NOMO-1 (cell line): ENCODE measurements at regions not wholly inside any gene's neighbourhood (a gene's known extent, or its start where the extent isn't known, plus 50 kb on each side); places are given as distances from the start of the nearest gene placed in this dataset.
"Not testable (repeated sequence)": the region's sequence is repeated elsewhere in the genome, so short reads cannot be mapped to it uniquely, and the experiment has no call there.

Experiments
- DNase-seq, 2 experiments: peaks; one replicate each; lab custom pipeline; 2025; ENCODE audit not compliant: unreplicated experiment in 2 of 2; lab: John Stamatoyannopoulos, UW

DNA sequence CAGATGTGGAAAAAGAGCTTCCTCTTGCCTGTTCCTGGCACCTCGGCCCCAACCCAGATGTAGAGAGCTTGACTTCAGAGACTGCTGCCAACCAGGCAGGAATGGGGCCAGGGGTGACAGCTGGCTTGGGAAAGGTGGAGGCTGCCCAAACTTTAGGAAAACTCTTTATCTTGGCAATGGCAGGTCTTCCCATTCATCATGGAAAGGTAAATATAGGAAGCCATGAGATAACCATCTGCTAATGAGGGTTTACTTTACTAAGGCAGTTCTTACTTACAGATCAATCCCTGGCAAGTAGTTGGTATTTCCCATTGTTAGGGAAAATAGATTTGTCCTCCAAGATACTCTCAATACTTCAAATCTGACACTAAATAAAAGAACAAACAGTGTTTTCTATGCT is 143.1 kb upstream of the NUDT4 start:
- no peak for DNase-seq

DNA sequence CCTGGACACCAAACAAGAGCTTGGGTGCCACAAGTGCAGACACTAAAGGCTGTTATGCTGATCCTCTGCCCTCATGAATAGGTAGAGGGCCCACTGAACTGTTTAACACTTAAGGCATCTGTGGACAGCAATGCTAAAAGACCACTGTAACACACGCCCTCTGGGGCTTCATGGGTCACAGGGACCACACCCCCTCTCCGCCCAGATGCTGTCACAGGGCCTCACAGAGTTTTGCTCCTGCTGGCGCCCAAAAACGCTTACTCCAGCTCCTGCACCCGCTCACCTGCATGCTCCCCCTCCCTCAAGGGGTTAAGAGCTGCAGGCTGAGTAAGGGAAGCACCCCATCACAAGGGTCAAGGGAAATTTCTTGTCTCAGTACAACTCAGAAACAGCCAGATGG is 141.8 kb upstream of the NUDT4 start:
- no peak for DNase-seq

DNA sequence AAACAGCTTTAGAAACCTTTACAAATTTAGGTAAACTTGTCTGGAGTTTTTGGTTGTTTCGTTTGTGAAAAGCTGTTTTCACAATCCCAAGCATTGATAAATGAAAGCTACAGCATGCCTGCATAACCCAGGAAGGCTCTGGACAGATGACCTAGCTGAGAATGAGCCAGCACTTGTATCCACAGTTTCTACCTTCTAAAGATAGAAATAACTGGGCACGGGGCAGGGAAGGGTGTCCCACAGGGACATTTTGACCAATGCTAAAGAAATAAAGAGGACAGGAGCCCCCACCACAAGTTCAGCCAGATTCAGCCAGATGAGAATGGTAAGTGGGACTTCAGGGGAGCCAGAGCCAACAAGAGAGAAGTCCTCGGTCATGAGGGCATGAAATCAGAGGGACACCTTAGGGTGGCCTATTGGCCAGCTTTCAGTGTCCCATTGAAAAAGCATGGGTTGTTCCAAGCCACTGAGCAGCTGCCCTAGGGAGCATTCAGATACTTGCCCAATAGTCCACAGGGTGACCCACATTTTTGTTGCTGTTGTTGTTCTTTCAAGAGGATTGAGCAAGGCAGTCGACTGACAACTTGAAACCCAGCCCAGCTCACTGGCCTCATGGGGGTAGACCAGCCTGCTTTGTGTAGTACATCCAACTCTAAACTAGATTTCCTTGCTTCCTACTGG is 140.3 kb upstream of the NUDT4 start:
- no peak for DNase-seq

DNA sequence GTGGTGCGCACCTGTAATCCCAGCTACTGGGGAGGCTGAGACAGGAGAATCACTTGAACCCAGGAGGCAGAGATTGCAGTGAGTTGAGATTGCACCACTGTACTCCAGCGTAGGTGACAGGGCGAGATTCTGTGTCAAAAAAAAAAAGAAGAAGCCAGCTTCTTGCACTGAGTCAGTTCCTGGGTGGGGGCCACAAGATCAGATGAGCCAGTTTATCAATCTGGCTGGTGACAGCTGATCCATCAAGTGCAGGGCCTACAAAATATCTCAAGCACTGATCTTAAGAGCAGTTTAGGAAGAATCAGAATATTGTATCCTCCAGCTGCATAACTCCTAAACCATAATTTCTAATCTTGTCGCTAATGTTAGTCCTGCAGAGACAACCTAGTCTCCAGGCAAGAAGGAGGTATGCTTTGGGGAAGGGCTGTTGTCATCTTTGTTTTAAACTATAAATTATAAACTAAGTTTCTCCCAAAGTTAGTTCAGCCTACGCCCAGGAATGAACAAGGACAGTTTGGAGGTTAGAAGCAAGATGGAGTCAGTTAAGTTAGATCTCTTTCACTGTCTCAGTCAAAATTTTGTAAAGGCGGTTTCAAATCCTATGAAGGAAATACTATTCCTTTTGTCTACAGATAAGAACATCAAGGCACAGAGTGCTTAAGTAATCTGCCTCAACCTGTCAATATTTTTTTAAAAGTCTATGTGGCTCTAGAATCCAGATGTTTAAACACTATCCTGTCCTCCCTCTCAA is 139.0 kb upstream of the NUDT4 start:
- not testable (repeated sequence) for DNase-seq

DNA sequence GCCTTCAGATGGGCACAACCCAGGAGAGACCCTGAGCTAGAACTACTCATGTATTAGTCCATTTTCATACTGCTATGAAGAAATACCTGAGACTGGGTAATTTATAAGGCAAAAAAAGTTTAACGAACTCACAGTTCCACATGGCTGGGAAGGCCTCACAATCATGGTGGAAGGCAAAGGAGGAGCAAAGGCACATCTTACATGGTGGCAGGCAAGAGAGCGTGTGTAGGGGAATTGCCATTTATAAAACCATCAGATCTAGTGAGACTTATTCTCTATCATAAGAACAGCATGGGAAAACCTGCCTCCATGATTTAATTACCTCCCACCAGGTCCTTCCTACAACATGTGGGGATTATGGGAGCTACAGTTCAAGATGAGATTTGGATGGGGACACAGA is 137.9 kb upstream of the NUDT4 start:
- DNase-seq = not testable (repeated sequence)

DNA sequence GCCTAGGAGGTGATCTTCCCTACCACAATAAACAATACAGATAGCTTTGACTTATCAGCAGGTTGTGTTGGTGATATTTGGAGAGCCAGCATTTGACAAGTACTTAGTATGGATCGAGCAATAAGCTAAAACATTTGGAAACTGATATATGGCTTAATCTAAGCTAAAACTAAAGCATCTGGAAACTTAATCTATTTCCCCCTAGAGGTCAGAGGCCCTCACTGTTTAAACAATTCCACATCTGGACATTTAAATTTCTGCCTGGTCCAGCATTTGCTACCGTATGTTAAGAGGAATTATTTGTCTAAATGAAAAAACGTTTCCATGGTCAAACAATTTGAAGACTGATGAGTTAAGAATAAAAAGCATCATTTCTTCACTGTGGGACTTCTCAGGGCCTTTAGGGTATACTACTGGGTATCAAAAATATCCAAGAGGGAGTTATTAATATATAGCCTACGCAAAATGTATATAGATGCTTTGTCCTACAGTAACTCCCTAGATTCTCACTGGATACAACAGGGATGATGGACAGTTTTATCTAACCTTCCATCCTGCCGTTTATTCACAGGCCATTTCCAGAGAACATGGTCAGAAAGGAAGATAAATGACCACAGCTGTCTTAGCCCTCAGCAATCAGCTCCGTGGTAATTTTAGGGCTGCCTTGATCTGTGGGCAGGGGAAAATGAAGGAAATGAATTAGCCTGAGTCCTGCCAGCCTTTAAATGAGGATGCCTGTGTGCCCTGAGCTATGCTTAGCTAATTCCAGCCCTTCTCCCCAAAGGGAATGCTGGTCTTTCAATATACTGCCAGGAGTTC is 135.4 kb upstream of the NUDT4 start:
- DNase-seq = no peak

DNA sequence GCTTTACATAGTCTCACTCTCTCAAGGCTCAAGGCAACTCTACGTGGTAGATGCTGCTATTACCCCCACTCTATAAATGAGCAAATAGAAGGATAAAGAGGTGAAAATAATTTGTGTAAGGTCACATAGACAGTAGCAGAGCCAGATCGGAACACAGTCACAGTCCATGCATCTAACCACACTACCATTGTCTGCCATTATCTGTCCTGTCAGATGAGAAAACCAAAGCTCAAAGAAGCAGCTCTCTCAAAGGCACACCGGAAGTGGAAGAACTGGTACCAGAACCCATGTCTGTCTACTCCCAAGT is 134.4 kb upstream of the NUDT4 start:
- no peak for DNase-seq

DNA sequence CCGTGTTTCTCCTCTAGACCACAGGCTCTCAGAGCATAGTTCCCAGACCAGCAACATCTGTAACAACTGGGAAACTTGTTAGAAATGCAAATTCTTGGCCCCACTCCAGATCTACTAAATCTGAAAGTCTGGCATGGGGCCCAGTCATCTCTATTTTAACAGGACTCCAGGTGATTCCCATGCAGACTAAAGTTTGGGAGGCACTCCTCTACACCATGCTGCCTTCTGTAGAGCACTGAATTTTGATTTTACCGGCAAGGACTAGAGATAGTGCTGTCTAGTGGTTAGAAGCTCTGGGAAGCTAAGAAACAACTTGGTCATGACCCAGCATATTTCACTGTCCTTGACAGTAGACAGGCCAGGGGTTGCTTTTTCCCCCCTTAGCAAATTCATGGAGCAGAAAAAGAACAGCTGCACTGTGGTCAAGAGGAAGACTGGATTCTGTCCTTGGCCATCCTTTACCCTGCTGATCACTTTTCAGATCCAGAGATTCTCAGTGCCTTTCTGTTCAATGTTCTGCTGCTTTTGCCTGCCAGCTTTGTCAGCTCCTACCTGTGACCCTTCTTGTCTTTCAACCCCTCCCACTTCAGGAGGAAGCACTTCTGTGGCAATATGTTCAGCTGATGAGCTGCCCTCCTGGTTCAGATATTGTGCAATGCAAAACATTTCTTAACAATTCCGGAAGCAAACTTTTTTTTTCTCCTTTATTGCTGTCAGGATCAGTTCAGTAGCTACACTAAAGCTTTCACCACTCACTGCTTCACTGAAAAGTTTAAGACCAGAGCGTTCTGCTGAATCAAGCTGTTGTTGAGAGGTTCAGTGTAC is 133.8 kb upstream of the NUDT4 start:
- DNase-seq = peak; percentile 86 to 98

DNA sequence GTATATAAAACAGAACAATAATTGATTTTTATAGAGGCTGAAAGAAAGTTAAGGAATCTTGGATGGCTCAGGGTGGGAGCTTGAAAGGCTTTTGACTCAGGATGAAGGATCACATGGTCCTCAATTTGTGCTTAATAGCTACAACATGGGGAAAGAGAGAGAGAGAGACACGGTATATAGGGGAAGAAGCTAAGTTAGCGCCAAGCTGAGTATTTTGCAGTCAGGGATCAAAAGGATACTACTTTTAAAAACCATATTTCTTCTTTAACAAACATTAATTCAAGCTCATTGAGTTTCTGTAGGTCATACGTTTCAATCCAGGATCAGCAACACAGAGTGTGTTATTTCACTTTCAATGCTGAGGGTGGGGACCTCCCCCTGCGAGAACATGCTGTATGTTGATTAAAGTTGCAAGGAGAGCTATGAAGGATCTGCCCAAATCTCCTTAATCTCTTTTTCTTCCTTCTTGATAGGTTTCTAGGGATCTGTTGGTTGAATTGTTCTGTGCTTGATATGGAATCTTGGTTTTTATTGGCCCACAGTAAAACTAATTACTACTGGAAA is 133.1 kb upstream of the NUDT4 start:
- DNase-seq = no peak

DNA sequence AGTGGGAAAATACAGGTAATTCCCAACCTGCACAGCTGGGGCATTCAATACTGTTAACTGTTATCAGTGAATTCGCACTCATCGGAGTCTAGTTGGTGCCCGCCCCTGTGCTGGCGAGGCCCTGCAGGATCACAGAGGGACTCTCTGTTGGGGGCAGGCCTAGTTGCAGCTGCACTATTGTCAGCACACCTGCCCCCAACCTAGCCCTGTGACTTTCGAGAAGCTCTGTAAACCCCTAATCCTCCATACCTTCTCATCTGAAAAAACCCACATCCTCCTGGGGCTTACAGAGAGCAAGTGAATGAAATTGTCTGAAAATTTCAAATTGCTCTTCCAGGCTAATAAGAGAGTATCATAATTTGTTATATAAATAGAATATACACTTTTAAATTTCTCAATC is 132.2 kb upstream of the NUDT4 start:
- no peak for DNase-seq

DNA sequence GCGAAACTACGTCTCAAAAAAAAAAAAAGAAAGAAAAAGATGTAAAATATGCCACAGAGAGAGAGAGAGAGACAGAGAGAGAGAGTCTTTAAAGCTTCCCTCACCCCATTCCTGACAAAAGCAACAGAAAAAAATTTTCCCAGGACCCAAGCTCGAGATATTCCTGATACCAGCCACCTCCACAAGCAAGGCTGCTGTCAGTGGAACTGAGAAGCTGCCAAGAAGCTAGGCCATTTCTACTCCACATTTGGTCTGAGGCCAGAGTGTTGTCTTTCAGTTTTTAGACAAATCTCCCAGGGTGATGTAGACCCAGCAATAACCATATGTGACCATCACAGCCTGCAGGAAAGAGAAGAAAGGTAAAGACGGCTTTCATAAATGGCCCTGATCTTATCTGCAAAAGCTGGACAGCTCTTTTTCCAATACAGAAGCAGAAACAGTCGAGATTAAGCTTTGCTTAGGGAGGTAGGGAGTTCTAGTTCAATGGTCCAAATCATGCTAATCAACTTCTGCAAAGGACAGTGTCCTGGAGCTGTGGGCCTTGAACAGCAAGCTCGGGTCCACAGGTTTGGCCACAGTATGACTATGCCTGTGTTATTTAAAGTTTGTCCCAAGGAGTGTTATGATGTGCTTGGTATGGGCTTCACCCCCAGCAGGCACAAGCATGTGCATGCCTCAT is 130.3 kb upstream of the NUDT4 start:
- no peak for DNase-seq

DNA sequence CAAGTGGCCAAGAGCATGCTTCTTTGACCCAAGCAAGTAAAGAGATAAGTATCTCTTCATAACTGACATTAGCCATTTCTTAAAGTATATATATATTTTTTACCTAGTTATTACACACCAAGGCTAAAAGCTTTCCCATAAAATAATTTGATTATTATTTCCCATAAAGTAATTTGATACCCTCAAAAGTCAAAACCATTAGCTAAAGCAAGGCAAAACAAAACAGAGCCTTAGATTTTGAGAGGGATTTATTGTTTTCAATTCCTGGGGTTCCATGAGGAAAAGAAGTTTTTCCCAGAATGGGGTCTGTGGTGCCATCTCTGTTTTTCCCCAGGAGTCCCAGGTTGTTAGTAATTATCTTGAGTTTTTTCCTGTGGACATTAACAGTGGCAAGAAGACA is 125.5 kb upstream of the NUDT4 start:
- no peak for DNase-seq

DNA sequence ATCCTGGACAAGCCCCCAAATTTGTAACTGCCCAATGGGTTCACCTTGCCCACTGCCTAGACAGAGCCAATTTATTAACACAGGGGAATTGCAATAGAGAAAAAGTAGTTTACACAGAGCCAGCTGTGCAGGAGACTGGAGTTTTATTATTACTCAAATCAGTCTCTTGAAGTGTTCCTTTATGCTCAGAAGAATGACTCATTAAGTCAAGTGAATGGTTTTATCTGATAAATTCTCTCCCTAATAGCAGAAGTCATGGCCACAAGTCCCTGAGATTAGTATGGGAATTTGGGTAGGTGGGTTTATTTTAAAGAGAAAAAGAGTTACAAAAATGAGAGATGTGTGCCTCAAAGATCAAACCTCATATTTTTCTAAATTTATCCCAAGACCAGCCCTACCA is 122.8 kb upstream of the NUDT4 start:
- DNase-seq = no peak

DNA sequence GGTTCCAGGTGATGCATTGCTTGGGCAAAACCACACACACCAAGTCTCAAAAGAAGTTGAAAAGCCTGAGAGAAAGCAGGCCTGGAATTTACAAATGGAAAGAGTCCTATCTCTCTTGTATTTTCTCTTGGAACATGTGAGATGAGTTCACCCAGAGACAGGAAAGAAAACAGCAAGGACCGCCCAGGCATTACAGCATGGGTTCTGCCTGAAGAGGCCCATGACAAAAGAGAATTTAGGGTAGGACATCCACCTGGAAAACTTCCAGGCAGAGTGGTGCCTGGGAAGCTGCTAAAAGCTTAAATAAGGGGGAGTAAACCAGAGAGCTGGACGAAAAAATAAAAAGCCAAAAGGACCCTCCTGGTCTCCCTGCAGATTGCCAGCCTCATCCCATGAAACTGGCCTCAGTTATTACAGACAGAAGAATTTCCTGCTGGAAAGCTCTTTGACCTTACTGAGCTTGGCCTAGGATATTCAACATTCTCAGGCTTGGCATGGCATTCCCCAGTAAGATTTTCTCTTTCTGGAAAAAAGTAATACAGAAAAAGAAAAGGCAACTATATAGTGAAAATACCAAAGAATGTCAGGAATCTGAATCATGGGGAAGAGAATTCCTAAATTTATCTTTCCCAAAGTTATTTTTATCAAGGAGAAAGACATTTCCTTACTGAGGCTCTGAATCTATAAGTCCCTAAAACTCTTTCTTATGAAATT is 121.3 kb upstream of the NUDT4 start:
- no peak for DNase-seq

DNA sequence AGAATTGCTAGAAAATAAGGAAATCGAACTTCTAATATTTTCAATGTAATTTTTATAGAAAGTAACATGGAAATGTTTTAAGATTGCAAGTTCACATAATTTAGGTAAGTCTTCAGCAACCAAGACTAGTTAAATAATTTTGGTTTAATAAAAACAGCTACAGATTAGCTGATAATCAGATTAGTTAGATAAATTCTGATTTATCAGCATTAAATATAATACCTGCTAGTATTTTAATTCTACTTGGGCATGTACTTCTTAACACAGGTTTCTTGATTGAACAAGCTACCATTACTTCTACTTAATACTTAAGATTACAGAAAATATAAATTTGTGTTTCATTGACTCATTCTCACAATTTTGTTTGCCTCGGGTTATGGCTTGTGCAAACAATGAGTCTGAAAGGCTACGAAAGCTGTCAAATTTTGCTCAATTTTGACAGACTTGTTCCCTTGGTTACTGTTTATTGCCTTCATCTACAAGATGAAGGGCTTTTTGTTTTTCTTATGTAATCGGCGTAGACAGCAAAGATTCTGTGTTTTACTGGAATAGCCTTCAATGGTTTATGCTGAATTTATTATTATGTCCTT is 116.1 kb upstream of the NUDT4 start:
- no peak for DNase-seq

DNA sequence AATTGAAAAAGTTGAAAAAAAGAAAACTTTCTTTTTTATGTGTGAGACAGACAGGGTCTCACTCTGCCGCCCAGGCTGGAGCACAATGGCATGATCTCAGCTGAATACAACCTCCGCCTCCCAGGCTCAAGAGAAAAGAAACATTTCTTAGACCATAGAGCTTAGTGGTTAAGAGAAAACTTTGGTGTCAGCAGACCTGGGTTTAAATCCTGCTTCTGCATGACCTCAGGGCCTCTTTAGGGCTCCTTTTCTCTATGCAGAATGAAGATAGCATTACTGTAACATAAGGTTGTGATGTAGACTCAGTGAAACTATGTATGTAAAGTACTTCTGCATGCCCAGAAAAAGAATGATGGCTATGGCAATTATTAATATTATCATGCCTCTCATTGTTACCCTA is 104.7 kb upstream of the NUDT4 start:
- no peak for DNase-seq

DNA sequence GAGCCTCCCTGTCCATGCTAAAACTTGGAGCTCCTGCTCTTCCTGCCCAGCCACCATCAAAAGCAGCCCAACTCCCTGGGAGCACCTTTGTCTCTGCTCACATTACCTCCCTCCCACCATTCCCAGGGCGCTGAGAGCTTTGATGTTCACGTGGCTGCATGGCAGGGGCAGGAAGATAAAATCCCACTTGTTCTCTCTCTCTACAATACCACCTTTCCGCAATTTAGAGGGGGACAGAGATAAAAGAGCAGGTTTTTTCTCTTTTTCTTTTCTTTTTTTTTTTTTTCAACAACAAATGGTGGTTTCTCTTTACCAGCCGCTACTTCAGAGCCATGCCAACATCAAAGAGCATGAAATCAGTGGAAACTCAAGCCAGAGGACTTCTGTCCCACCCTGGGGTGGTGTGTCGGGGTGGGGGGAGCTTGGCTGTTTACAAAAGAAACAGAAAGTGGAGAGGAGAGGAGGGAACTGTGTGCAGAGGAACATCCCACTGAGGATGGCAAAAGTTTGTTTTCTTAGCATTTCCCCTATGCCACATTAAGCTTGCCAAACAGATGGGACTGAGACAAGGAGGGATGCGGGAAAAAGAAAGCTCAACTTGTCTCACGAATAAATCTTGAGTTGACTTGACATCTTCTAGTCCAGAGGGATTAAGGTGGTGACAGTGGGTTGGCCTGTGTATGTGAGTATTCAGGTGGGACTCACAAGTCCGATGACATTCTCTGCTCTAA is 103.7 kb upstream of the NUDT4 start:
- DNase-seq = no peak

DNA sequence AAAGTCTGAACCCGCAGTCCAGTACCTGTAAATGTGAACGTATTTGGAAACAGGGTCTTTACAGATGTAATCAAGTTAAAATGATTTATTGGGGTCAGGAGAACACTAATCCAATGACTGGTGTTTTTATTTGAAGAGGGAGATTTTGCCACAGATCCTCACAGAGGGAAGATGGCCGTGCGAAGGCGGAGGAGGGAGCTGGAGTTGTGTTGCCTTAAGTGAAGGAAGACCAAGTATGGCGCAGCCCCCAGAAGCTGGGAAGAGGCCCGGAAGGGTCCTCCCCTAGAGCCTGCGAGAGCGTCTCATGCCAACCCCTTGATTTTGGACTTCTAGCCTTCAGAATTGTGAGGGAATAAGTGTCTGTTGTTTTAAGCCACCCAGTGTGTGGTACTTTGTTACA is 102.8 kb upstream of the NUDT4 start:
- no peak for DNase-seq

DNA sequence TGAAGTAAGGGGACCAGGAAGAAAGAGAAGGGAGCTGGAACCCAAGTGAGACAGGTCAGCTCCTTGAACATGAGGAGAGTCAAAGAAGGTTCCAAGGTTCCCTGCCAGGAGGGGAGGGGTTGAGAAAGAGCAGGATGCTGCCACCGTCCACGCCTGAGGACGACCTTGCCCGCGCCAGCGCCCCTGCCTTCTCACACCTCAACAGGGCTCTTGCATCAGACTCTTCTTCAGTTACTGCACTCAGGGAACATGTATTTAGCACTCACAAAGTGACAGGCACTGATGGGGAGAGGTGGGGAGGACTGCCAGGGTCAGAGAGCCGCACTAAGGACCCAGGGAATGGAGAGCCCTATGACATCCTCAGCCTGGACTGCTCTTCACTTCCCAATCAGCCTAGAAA is 102.1 kb upstream of the NUDT4 start:
- DNase-seq = no peak
